CD4-positive, alpha-beta memory T cell (primary cell): ENCODE measurements at regions not wholly inside any gene's neighbourhood (a gene's known extent, or its start where the extent isn't known, plus 50 kb on each side); places are given as distances from the start of the nearest gene placed in this dataset.

Experiments used
- CTCF ChIA-PET: fragments of 350-600 bp; sonication (Branson Sonifier 250); formaldehyde crosslinking; loops from one replicate; lab custom pipeline; 2021; ENCODE audit warnings: inconsistent platforms; ENCODE audit not compliant: partially characterized antibody; lab: Charles Lee
- POLR2A ChIA-PET: fragments of 350-600 bp; sonication (Branson Sonifier 250); formaldehyde crosslinking; loops from one replicate; lab custom pipeline; 2021; ENCODE audit not compliant: partially characterized antibody; lab: Charles Lee
- DNase-seq, 5 donors: peaks; one replicate each; pipeline versions ENCODE4 v3.0.0 to v3.0.0-alpha.2; 2020 to 2022; ENCODE audit warnings: mixed read lengths in 1 of 5
- H3K27ac ChIP-seq: one replicate; pipeline ENCODE4 v1.7.0; 2013; ENCODE audit warnings: low read depth, low read length
- H3K27me3 ChIP-seq: 2 replicates; pipeline ENCODE4 v1.7.0; 2013; ENCODE audit warnings: mild to moderate bottlenecking, low read length, moderate library complexity; ENCODE audit not compliant: insufficient read depth
- H3K36me3 ChIP-seq: 2 replicates; pipeline ENCODE4 v1.7.0; 2013; ENCODE audit warnings: mild to moderate bottlenecking, low read length, moderate library complexity; ENCODE audit not compliant: insufficient read depth
- H3K4me1 ChIP-seq: 2 replicates; pipeline ENCODE4 v1.7.0; 2013; ENCODE audit warnings: mild to moderate bottlenecking, low read length, moderate library complexity; ENCODE audit not compliant: insufficient read depth
- H3K4me3 ChIP-seq, 2 donors: one replicate each; pipeline ENCODE4 v1.7.0; 2013; ENCODE audit warnings: low read length in 2 of 2, mild to moderate bottlenecking in 1 of 2
- H3K9me3 ChIP-seq, 2 donors: one replicate each; pipeline ENCODE4 v1.7.0; 2013; ENCODE audit warnings: low read length in 2 of 2, control low read depth in 1 of 2; ENCODE audit not compliant: control insufficient read depth in 1 of 2
- H3K27ac Mint-ChIP-seq, 7 donors: one replicate each; pipeline ENCODE4 v1.8.0; 2020 to 2021; ENCODE audit warnings: mixed read lengths in 7 of 7, mild to moderate bottlenecking in 6 of 7, inconsistent platforms in 3 of 7, moderate library complexity in 3 of 7
- H3K27me3 Mint-ChIP-seq, 2 donors: one replicate each; pipeline ENCODE4 v1.8.0; 2020 to 2021; ENCODE audit warnings: mixed read lengths in 2 of 2
- H3K36me3 Mint-ChIP-seq, 2 donors: one replicate each; pipeline ENCODE4 v1.8.0; 2020 to 2021; ENCODE audit warnings: mixed read lengths in 2 of 2, inconsistent platforms in 1 of 2, mild to moderate bottlenecking in 1 of 2
- H3K4me1 Mint-ChIP-seq, 4 donors: one replicate each; pipeline ENCODE4 v1.8.0; 2020 to 2021; ENCODE audit warnings: mixed read lengths in 4 of 4, mild to moderate bottlenecking in 1 of 4
- H3K4me3 Mint-ChIP-seq, 8 donors: one replicate each; pipeline ENCODE4 v1.8.0; 2020 to 2021; ENCODE audit warnings: mixed read lengths in 8 of 8, mild to moderate bottlenecking in 7 of 8, moderate library complexity in 6 of 8, inconsistent platforms in 3 of 8
- H3K9me3 Mint-ChIP-seq, 8 donors: one replicate each; pipeline ENCODE4 v1.8.0; 2020 to 2021; ENCODE audit warnings: mixed read lengths in 8 of 8, mild to moderate bottlenecking in 5 of 8, inconsistent platforms in 3 of 8, moderate library complexity in 1 of 8
- intact Hi-C: fragments of 100-400 bp; cut with micrococcal nuclease; formaldehyde crosslinking; loops from one replicate; pipeline ENCODE4 v1.15.1; 2023

DNA sequence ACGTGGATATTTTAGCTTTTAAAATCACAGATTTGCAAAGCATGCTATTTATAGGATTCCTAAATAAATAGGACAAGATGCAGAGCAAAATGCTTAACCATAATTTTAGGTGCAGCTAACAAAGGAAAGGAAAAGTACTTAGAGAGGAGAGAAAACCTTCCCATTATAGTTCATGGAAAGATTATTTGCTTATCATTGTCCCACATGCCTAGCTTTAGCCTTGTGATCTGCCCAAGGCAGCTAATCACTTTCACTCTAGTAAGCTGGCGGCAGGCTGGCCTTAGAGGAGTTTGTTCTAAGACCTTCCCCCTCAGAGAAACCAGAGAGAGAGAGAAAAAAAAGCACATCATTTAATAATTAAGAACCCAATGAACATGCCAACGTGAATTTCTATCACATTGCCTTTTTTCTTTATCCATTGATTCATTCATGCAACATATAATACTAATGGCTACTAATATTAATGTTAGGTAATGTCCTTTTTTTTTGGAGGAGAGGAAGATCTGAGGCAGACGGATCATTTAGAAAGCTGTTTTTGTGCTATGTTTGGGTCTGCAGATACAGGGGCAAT is 274.6 kb downstream of the ARL4A start:
- H3K36me3 Mint-ChIP-seq, result no peaks in the 10 kb centered on the region
- H3K9me3 Mint-ChIP-seq, result no peaks in the 10 kb centered on the region
- Histone ChIP-seq H3K9me3 (no peaks in the 10 kb centered on the region), H3K4me3 (no peak overlapping the region), H3K36me3 (no peaks in the 10 kb centered on the region), H3K4me1 (no peaks in the 10 kb centered on the region), H3K27ac (no peak overlapping the region), H3K27me3 (no peaks in the 10 kb centered on the region)
- H3K4me3 Mint-ChIP-seq, result no peak overlapping the region
- no peaks in the 10 kb centered on the region for H3K4me1 Mint-ChIP-seq
- intact Hi-C loops, result no loop called here
- no peak for DNase-seq
- no peak overlapping the region for H3K27ac Mint-ChIP-seq
- POLR2A ChIA-PET, result interaction anchor here (0.6 kb wide), 1 partner anchor 97 kb away, joined by 3 read pairs; no protein-coding TSS in a partner anchor
- CTCF ChIA-PET, result no interaction called here
- peaks cover 1 to 11% of the 10 kb centered on the region in 2 donors for H3K27me3 Mint-ChIP-seq

DNA sequence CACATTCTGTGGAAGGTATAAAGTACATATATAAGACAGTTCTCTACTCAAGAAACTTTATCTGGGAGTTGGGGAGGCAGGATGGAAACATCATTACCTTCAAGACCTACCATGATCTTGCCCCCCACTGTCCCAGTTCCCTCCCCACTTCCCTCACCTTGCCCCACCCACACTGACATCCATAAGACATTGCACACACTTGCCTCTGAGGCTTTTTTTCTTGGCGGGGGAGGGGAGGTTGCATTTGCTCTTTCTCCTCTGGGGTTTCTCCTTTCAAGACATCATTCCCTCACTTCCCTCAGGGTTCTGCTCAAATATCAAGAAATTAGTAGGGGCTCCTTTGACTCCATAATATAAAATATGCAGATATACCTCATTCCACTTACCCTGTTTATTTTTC is 276.0 kb downstream of the ARL4A start:
- Histone ChIP-seq H3K36me3 (no peaks in the 10 kb centered on the region), H3K27me3 (no peaks in the 10 kb centered on the region), H3K9me3 (no peaks in the 10 kb centered on the region), H3K4me1 (no peaks in the 10 kb centered on the region), H3K27ac (no peak overlapping the region), H3K4me3 (no peak overlapping the region)
- Mint-ChIP-seq H3K9me3 (no peaks in the 10 kb centered on the region), H3K4me3 (no peak overlapping the region), H3K4me1 (no peaks in the 10 kb centered on the region), H3K27ac (no peak overlapping the region), H3K27me3 (peaks cover 4 to 13% of the 10 kb centered on the region in 2 donors), H3K36me3 (no peaks in the 10 kb centered on the region)
- POLR2A ChIA-PET, result no interaction called here
- CTCF ChIA-PET, result no interaction called here
- no peak for DNase-seq
- intact Hi-C loops, result no loop called here

DNA sequence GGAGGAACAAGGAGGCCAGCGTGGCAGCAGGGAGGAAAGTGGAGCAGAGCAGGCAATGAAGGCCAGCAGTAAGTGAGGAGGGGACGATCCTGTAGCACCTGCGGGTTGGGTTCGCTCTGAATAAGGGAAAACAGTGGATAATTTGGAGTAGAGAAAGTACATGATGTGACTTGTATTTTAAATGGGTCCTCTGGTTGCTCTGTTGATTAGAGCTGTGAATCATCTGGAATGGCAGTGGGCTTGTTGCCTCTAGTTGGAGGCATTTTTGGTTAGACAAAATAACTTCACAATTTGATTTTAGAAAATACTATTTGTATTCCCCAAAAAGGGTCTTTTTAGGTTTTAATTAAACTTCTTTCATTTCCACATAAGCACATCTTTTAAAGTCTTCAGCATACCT is 277.4 kb downstream of the ARL4A start:
- H3K27ac Mint-ChIP-seq, result no peak overlapping the region
- ChIA-PET CTCF (no interaction called here), POLR2A (no interaction called here)
- H3K9me3 ChIP-seq, result no peaks in the 10 kb centered on the region
- no peaks in the 10 kb centered on the region for H3K4me1 ChIP-seq
- no peaks in the 10 kb centered on the region for H3K4me1 Mint-ChIP-seq
- no peaks in the 10 kb centered on the region for H3K36me3 ChIP-seq
- peaks cover 4 to 13% of the 10 kb centered on the region in 2 donors for H3K27me3 Mint-ChIP-seq
- no peak overlapping the region for H3K27ac ChIP-seq
- H3K4me3 Mint-ChIP-seq, result no peak overlapping the region
- H3K4me3 ChIP-seq, result no peak overlapping the region
- no peaks in the 10 kb centered on the region for H3K27me3 ChIP-seq
- no peak for DNase-seq
- no peaks in the 10 kb centered on the region for H3K9me3 Mint-ChIP-seq
- intact Hi-C loops, result no loop called here
- H3K36me3 Mint-ChIP-seq, result no peaks in the 10 kb centered on the region

DNA sequence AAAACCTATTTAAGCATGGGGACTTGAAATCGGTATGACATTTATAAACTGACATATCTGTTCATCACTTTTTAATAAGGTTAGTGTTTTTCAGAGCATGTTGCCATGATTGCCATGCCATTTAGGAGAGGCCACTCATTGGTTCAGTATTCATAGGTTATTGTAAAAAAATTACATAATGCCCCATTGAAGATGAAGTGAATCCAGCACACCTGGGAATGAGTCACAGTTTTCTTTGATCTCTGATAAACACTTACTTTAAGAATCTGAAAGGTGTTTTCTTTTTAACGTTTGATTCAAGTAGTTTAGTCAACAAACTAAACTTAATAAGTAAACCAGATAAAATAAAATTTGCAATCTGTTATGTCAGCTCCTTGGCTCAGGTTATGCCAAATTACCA is 278.3 kb downstream of the ARL4A start:
- CTCF ChIA-PET, result no interaction called here
- Mint-ChIP-seq H3K36me3 (no peaks in the 10 kb centered on the region), H3K27ac (no peak overlapping the region), H3K4me1 (no peaks in the 10 kb centered on the region), H3K9me3 (no peaks in the 10 kb centered on the region), H3K27me3 (peaks cover 4 to 7% of the 10 kb centered on the region in 2 donors), H3K4me3 (no peak overlapping the region)
- DNase-seq, result no peak
- no peaks in the 10 kb centered on the region for H3K9me3 ChIP-seq
- no peaks in the 10 kb centered on the region for H3K36me3 ChIP-seq
- intact Hi-C loops, result no loop called here
- no peaks in the 10 kb centered on the region for H3K27me3 ChIP-seq
- no peak overlapping the region for H3K4me3 ChIP-seq
- no peaks in the 10 kb centered on the region for H3K4me1 ChIP-seq
- H3K27ac ChIP-seq, result no peak overlapping the region
- POLR2A ChIA-PET, result no interaction called here

DNA sequence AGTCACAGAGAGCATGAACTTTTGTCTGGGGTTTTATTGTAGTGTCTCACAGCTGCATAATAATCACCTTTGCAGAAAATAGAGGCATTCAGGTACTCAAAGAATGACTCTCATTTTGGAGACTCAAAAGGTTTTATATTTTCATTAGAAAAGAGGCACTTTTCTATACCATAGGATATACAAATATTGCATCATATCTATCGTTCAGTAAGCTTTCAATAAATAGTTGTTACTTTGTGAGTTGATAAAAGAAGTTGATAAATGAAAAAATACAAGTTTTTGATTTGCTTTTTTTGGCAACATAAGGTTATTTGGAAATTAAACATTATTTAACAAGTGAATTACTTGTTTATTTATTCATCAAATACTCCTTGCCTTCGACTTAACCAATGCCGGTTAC is 279.9 kb downstream of the ARL4A start:
- H3K27me3 ChIP-seq, result no peaks in the 10 kb centered on the region
- no peak overlapping the region for H3K27ac ChIP-seq
- no peak for DNase-seq
- no peak overlapping the region for H3K4me3 Mint-ChIP-seq
- ChIA-PET CTCF (no interaction called here), POLR2A (no interaction called here)
- peaks cover 0 to 2% (median 0%) of the 10 kb centered on the region in 8 donors for H3K9me3 Mint-ChIP-seq
- H3K4me3 ChIP-seq, result no peak overlapping the region
- H3K9me3 ChIP-seq, result no peaks in the 10 kb centered on the region
- no peaks in the 10 kb centered on the region for H3K36me3 Mint-ChIP-seq
- H3K36me3 ChIP-seq, result no peaks in the 10 kb centered on the region
- intact Hi-C loops, result no loop called here
- H3K27me3 Mint-ChIP-seq, result peaks cover 6 to 8% of the 10 kb centered on the region in 2 donors
- no peaks in the 10 kb centered on the region for H3K4me1 ChIP-seq
- no peak overlapping the region for H3K27ac Mint-ChIP-seq
- no peaks in the 10 kb centered on the region for H3K4me1 Mint-ChIP-seq

DNA sequence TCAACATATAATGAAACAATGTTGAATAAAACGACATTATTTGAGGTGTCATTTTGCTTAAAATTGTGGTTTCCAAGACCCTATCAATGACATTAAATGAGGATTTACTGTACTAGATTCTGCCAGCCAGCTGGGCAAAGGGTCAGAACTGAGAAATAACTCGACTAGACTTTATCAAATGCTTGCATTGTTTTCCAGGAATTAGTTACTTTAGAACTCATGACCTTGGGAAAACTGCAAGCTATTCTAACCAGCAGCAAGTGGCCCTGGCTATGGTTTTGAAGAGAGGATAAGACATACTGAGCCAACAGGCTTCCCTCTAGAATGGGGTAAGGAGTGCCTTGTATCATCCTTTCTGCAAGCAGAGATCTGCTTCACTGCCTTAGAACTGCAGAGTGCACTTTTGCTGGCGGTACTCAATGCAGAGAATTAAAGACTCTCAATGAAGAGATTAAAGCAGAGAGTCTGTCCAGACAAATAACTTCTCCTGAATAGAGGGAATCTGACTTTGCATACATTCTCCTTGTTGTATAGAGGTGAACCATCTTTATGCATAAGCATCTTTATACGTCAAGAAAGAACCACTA is 281.5 kb downstream of the ARL4A start:
- no peaks in the 10 kb centered on the region for H3K4me1 Mint-ChIP-seq
- no peaks in the 10 kb centered on the region for H3K4me1 ChIP-seq
- H3K36me3 Mint-ChIP-seq, result no peaks in the 10 kb centered on the region
- no peak for DNase-seq
- CTCF ChIA-PET, result no interaction called here
- no peak overlapping the region for H3K4me3 ChIP-seq
- no peaks in the 10 kb centered on the region for H3K27me3 ChIP-seq
- no peaks in the 10 kb centered on the region for H3K36me3 ChIP-seq
- H3K9me3 ChIP-seq, result no peaks in the 10 kb centered on the region
- POLR2A ChIA-PET, result no interaction called here
- H3K27ac Mint-ChIP-seq, result no peak overlapping the region
- intact Hi-C loops, result no loop called here
- peaks cover 0 to 2% (median 0%) of the 10 kb centered on the region in 8 donors for H3K9me3 Mint-ChIP-seq
- peaks cover 6 to 7% of the 10 kb centered on the region in 2 donors for H3K27me3 Mint-ChIP-seq
- no peak overlapping the region for H3K27ac ChIP-seq
- no peak overlapping the region for H3K4me3 Mint-ChIP-seq

DNA sequence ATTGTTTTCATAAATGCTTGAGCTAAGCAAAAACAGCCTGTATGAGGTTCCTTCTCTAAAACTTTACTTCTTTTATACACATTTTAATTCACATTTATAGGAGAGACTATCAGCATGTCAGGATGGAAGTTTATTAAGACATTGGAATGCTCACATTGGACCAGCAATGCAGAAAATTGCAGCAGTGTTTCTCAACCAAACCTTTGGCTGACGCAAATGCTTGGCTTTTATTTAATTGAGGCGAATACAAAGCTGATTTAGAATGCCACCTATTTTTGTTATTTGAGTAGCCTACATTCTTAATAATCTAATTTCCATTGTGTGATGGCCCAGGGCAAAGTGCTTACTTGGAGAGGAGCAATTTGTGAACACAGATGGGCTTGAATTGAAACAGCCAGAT is 283.2 kb downstream of the ARL4A start:
- H3K9me3 ChIP-seq, result no peaks in the 10 kb centered on the region
- no peaks in the 10 kb centered on the region for H3K36me3 ChIP-seq
- DNase-seq, result no peak
- ChIA-PET CTCF (no interaction called here), POLR2A (no interaction called here)
- H3K4me1 Mint-ChIP-seq, result no peaks in the 10 kb centered on the region
- no peak overlapping the region for H3K4me3 Mint-ChIP-seq
- intact Hi-C loops, result no loop called here
- no peak overlapping the region for H3K27ac ChIP-seq
- H3K4me1 ChIP-seq, result no peaks in the 10 kb centered on the region
- peaks cover 0 to 4% (median 0%) of the 10 kb centered on the region in 8 donors for H3K9me3 Mint-ChIP-seq
- no peak overlapping the region for H3K4me3 ChIP-seq
- no peaks in the 10 kb centered on the region for H3K36me3 Mint-ChIP-seq
- H3K27ac Mint-ChIP-seq, result no peak overlapping the region
- no peaks in the 10 kb centered on the region for H3K27me3 ChIP-seq
- peaks cover 4 to 6% of the 10 kb centered on the region in 2 donors for H3K27me3 Mint-ChIP-seq
